HCT116 (cell line): ENCODE measurements at regions not wholly inside any gene's neighbourhood (a gene's known extent, or its start where the extent isn't known, plus 50 kb on each side); places are given as distances from the start of the nearest gene placed in this dataset.

ENCODE experiments used
- EZH2 ChIP-seq: fragments of 200-600 bp; sonication (generic); IDR thresholded peaks from 2 replicates; pipeline ENCODE4 v1.6.1; 2017; ENCODE audit warnings: antibody characterized with exemption, mixed run types
- EZH2phosphoT487 ChIP-seq: fragments of 200-600 bp; IDR thresholded peaks from 2 replicates; pipeline ENCODE4 v1.6.1; 2018; ENCODE audit warnings: antibody characterized with exemption, borderline replicate concordance
- JUND ChIP-seq: IDR thresholded peaks from 2 replicates; pipeline ENCODE4 v1.6.1; 2012
- POLR2A ChIP-seq: IDR thresholded peaks from 2 replicates; pipeline ENCODE4 v1.7.0; 2011; ENCODE audit warnings: borderline replicate concordance; ENCODE audit not compliant: insufficient read depth, insufficient read length; ENCODE audit errors: extremely low read depth
- RAD21 ChIP-seq: IDR thresholded peaks from 2 replicates; pipeline ENCODE4 v1.6.1; 2012; ENCODE audit warnings: low read depth, mild to moderate bottlenecking
- SP1 ChIP-seq: IDR thresholded peaks from 2 replicates; pipeline ENCODE4 v1.6.1; 2012; ENCODE audit warnings: low read depth
- SRF ChIP-seq: IDR thresholded peaks from 2 replicates; pipeline ENCODE4 v1.6.1; 2012; ENCODE audit warnings: low read depth
- TCF7L2 ChIP-seq: IDR thresholded peaks from 2 replicates; pipeline ENCODE4 v1.7.0; 2011; ENCODE audit warnings: borderline replicate concordance, inconsistent platforms; ENCODE audit not compliant: insufficient read depth, insufficient read length; ENCODE audit errors: extremely low read depth
- YY1 ChIP-seq: IDR thresholded peaks from 2 replicates; pipeline ENCODE4 v1.6.1; 2011; ENCODE audit warnings: low read length, low read depth, moderate library complexity, mild to moderate bottlenecking; ENCODE audit not compliant: insufficient replicate concordance; ENCODE audit errors: extremely low read depth
- TF ChIP-seq, protein P1 (sequence below): IDR thresholded peaks from 2 replicates; pipeline ENCODE4 v1.6.1; 2012
- TF ChIP-seq, protein P2 (sequence below): IDR thresholded peaks from 2 replicates; pipeline ENCODE4 v1.6.1; 2012
- TF ChIP-seq, protein P3 (sequence below): IDR thresholded peaks from 2 replicates; pipeline ENCODE4 v1.6.1; 2012; ENCODE audit warnings: low read depth
- TF ChIP-seq, protein P4 (sequence below), 3 experiments: fragments of 200-600 bp in 1 of 3; sonication (generic) in 1 of 3; IDR thresholded peaks in 2 of 3; conservative IDR thresholded peaks in 1 of 3; 2 replicates each; pipeline ENCODE4 v1.5.1; 2012 to 2017; ENCODE audit warnings: low read depth in 2 of 3, low read length in 2 of 3, antibody characterized with exemption in 1 of 3, borderline replicate concordance in 1 of 3, control low read depth in 1 of 3, mild to moderate bottlenecking in 1 of 3, mixed read lengths in 1 of 3, mixed run types in 1 of 3, moderate library complexity in 1 of 3; ENCODE audit not compliant: insufficient read depth in 1 of 3

DNA sequence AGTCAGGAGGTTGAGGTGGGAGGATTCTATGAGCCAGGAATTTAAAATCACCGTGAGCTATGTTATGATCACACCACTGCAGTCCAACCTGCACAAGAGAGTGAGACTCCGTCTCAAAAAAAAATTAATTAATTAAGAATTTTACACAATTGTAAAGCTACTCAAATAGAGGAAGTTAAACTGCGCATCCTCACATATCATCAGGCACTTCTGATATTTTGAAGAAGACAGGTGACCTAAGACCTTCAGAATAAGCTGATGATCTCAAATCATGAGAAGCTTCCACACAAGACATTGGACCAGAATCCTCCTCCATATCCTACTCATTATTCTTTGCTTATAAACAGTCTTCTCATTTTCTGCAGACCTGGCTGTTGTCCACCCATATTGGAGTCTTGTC, 800.9 kb downstream of the TMEM121 start:
- TF ChIP-seq, protein P1, sequence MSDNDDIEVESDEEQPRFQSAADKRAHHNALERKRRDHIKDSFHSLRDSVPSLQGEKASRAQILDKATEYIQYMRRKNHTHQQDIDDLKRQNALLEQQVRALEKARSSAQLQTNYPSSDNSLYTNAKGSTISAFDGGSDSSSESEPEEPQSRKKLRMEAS = no peak
- TF ChIP-seq, protein P2, sequence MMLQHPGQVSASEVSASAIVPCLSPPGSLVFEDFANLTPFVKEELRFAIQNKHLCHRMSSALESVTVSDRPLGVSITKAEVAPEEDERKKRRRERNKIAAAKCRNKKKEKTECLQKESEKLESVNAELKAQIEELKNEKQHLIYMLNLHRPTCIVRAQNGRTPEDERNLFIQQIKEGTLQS = no peak
- TF ChIP-seq EZH2 (no peak), JUND (no peak), RAD21 (no peak), YY1 (no peak), TCF7L2 (no peak), POLR2A (no peak), SRF (no peak), EZH2phosphoT487 (no peak), SP1 (no peak)
- TF ChIP-seq, protein P3, sequence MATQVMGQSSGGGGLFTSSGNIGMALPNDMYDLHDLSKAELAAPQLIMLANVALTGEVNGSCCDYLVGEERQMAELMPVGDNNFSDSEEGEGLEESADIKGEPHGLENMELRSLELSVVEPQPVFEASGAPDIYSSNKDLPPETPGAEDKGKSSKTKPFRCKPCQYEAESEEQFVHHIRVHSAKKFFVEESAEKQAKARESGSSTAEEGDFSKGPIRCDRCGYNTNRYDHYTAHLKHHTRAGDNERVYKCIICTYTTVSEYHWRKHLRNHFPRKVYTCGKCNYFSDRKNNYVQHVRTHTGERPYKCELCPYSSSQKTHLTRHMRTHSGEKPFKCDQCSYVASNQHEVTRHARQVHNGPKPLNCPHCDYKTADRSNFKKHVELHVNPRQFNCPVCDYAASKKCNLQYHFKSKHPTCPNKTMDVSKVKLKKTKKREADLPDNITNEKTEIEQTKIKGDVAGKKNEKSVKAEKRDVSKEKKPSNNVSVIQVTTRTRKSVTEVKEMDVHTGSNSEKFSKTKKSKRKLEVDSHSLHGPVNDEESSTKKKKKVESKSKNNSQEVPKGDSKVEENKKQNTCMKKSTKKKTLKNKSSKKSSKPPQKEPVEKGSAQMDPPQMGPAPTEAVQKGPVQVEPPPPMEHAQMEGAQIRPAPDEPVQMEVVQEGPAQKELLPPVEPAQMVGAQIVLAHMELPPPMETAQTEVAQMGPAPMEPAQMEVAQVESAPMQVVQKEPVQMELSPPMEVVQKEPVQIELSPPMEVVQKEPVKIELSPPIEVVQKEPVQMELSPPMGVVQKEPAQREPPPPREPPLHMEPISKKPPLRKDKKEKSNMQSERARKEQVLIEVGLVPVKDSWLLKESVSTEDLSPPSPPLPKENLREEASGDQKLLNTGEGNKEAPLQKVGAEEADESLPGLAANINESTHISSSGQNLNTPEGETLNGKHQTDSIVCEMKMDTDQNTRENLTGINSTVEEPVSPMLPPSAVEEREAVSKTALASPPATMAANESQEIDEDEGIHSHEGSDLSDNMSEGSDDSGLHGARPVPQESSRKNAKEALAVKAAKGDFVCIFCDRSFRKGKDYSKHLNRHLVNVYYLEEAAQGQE = no peak
- TF ChIP-seq, protein P4, sequence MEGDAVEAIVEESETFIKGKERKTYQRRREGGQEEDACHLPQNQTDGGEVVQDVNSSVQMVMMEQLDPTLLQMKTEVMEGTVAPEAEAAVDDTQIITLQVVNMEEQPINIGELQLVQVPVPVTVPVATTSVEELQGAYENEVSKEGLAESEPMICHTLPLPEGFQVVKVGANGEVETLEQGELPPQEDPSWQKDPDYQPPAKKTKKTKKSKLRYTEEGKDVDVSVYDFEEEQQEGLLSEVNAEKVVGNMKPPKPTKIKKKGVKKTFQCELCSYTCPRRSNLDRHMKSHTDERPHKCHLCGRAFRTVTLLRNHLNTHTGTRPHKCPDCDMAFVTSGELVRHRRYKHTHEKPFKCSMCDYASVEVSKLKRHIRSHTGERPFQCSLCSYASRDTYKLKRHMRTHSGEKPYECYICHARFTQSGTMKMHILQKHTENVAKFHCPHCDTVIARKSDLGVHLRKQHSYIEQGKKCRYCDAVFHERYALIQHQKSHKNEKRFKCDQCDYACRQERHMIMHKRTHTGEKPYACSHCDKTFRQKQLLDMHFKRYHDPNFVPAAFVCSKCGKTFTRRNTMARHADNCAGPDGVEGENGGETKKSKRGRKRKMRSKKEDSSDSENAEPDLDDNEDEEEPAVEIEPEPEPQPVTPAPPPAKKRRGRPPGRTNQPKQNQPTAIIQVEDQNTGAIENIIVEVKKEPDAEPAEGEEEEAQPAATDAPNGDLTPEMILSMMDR (IDR thresholded peaks at IDR 0.05 in 2 of 3, conservative IDR thresholded peaks at IDR 0.05 in 1 of 3; ENCODE audit: borderline replicate concordance in 1 of 3, insufficient read depth in 1 of 3, low read depth in 2 of 3, low read length in 2 of 3) = no peak
